Pancreas (tissue), 10 donors: ENCODE measurements at regions not wholly inside any gene's neighbourhood (a gene's known extent, or its start where the extent isn't known, plus 50 kb on each side); places are given as distances from the start of the nearest gene placed in this dataset.
"Not testable (repeated sequence)": the region's sequence is repeated elsewhere in the genome, so short reads cannot be mapped to it uniquely, and the experiment has no call there.

Experiments
- ATAC-seq, 4 donors: fragments of 200-7000 bp; cut with Tn5 transposase; one replicate each; pipeline versions ENCODE4 v1.8.0 to v1.9.1; 2020; ENCODE audit warnings: mild to moderate bottlenecking in 4 of 4, moderate library complexity in 4 of 4
- DNase-seq, 6 donors: peaks; one replicate each; pipeline ENCODE4 v3.0.0-alpha.2; 2020
- FAIRE-seq: peaks from 2 replicates; lab custom pipeline; 2012; peaks lifted over from hg19 to GRCh38; lab: Jason Lieb, UNC
- H3K27ac ChIP-seq, 4 donors: fragments of 200-600 bp; sonication (generic); 1 replicate in 3 of 4; 2 replicates in 1 of 4; pipeline versions ENCODE4 v1.5.0 to v1.8.0; 2020
- H3K27me3 ChIP-seq, 4 donors: fragments of 200-600 bp; one replicate each; pipeline ENCODE4 v1.8.0; 2021
- H3K36me3 ChIP-seq, 3 donors: fragments of 200-600 bp; sonication (generic) in 1 of 3; one replicate each; pipeline versions ENCODE4 v1.5.0 to v1.8.0; 2020 to 2021
- H3K4me1 ChIP-seq, 3 donors: fragments of 200-600 bp; one replicate each; pipeline ENCODE4 v1.8.0; 2021
- H3K4me3 ChIP-seq, 4 donors: fragments of 200-600 bp; sonication (generic) in 2 of 4; one replicate each; pipeline versions ENCODE4 v1.5.0 to v1.8.0; 2020 to 2021
- H3K9me3 ChIP-seq, 4 donors: fragments of 200-600 bp; one replicate each; pipeline ENCODE4 v1.8.0; 2021
- CTCF ChIP-seq, 4 donors: fragments of 200-600 bp; sonication (generic) in 3 of 4; IDR thresholded peaks; one replicate each; pipeline versions ENCODE4 v1.5.0 to v1.8.0; 2021; ENCODE audit warnings: antibody characterized with exemption in 4 of 4
- WGBS, 2 donors: extraction: QIAGEN DNeasy Blood & Tissue Kit; methylation state at CpG; one replicate each; pipeline ENCODE4 v1.1.7; 2013; 5-methylcytosine and 5-hydroxymethylcytosine counted together
- intact Hi-C, 3 donors: fragments of 100-400 bp; cut with DNase I; formaldehyde crosslinking; loops; one replicate each; pipeline versions ENCODE4 v1.11.1 to v1.14.2; 2022
- donor health status: healthy with polysubstance abuse.
- donor health status: DM: no; HTN: no; CAD: no; lungs with moderate emphysema.
- donor health status: DM: no; HTN: no; CAD: no.
- donor health status: control.
- donor health status: control.
- donor health status: Bipolar disorder and iron deficiency.
- donor health status: DM: yes; HTN: yes; CAD: no.
- donor health status: DM: no; HTN: no; CAD: no.
- donor health status: DM: no; HTN: no; CAD: no.
- donor health status: DM: yes; HTN: yes; CAD: no.

- DNase-seq = no peak
- intact Hi-C loops = no loop called here
- Histone ChIP-seq H3K4me1 (no peaks in the 10 kb centered on the region), H3K27me3 (no peaks in the 10 kb centered on the region), H3K9me3 (no peaks in the 10 kb centered on the region), H3K27ac (no peak overlapping the region), H3K36me3 (no peaks in the 10 kb centered on the region), H3K4me3 (no peak overlapping the region)
- no peak for ATAC-seq
- no peak for FAIRE-seq
- TF ChIP-seq CTCF (IDR thresholded peaks at IDR 0.05) = no peak
- 27 to 43% methylated on average over 1 of the region's 1 CpG for WGBS, 2 donors
These were observed 104.8 kb upstream of the FN1 start for GRCh38 chr2:215540658-215541057.

GRCh38 chr2:215537611-215538010 lies 101.7 kb upstream of the FN1 start:
- no peak overlapping the region for H3K4me3 ChIP-seq
- no peak overlapping the region for H3K27ac ChIP-seq
- intact Hi-C loops = no loop called here
- DNase-seq = no peak
- no peaks in the 10 kb centered on the region for H3K4me1 ChIP-seq
- ATAC-seq = no peak
- no peaks in the 10 kb centered on the region for H3K27me3 ChIP-seq
- WGBS, 2 donors = 65 to 83% methylated on average over 2 of the region's 2 CpGs
- H3K9me3 ChIP-seq = no peaks in the 10 kb centered on the region
- no peak for FAIRE-seq
- no peaks in the 10 kb centered on the region for H3K36me3 ChIP-seq
- TF ChIP-seq CTCF (IDR thresholded peaks at IDR 0.05) = no peak

GRCh38 chr2:215536510-215536909 lies 100.6 kb upstream of the FN1 start:
- intact Hi-C loops = no loop called here

GRCh38 chr2:215535741-215536140 lies 99.9 kb upstream of the FN1 start:
- no peak for ATAC-seq
- WGBS, 2 donors = 6 to 10% methylated on average over 1 of the region's 1 CpG
- no peak for TF ChIP-seq CTCF (IDR thresholded peaks at IDR 0.05)
- H3K4me1 ChIP-seq = no peaks in the 10 kb centered on the region
- H3K36me3 ChIP-seq = no peaks in the 10 kb centered on the region
- no peaks in the 10 kb centered on the region for H3K27me3 ChIP-seq
- DNase-seq = no peak
- FAIRE-seq = no peak
- intact Hi-C loops = no loop called here
- H3K4me3 ChIP-seq = no peak overlapping the region
- H3K27ac ChIP-seq = no peak overlapping the region
- no peaks in the 10 kb centered on the region for H3K9me3 ChIP-seq

More at GRCh38 chr2:215536510-215536909, 100.6 kb upstream of the FN1 start:
- WGBS, 2 donors = 48 to 60% methylated on average over 5 of the region's 5 CpGs
- FAIRE-seq = no peak
- no peaks in the 10 kb centered on the region for H3K4me1 ChIP-seq
- no peak for TF ChIP-seq CTCF (IDR thresholded peaks at IDR 0.05)
- no peak overlapping the region for H3K27ac ChIP-seq
- no peak for ATAC-seq
- no peaks in the 10 kb centered on the region for H3K27me3 ChIP-seq
- H3K9me3 ChIP-seq = no peaks in the 10 kb centered on the region
- H3K36me3 ChIP-seq = no peaks in the 10 kb centered on the region
- no peak overlapping the region for H3K4me3 ChIP-seq
- no peak for DNase-seq

- Histone ChIP-seq H3K27me3 (no peaks in the 10 kb centered on the region), H3K4me1 (no peaks in the 10 kb centered on the region), H3K36me3 (no peaks in the 10 kb centered on the region), H3K27ac (no peak overlapping the region), H3K4me3 (no peak overlapping the region), H3K9me3 (no peaks in the 10 kb centered on the region)
- FAIRE-seq = no peak
- TF ChIP-seq CTCF (IDR thresholded peaks at IDR 0.05) = no peak
- 69 to 73% methylated on average over 3 of the region's 3 CpGs for WGBS, 2 donors
- intact Hi-C loops = no loop called here
- no peak for DNase-seq
- no peak for ATAC-seq
These were observed 99.3 kb upstream of the FN1 start for GRCh38 chr2:215535125-215535668.

GRCh38 chr2:215533716-215534115 lies 97.8 kb upstream of the FN1 start:
- ATAC-seq, FAIRE-seq, DNase-seq, H3K27me3 ChIP-seq, H3K27ac ChIP-seq, H3K4me3 ChIP-seq, intact Hi-C loops, H3K36me3 ChIP-seq, H3K4me1 ChIP-seq, H3K9me3 ChIP-seq: not testable (repeated sequence)
- 77 to 85% methylated on average over 2 of the region's 2 CpGs for WGBS, 2 donors
